Suppressor macrophage (primary cell): ENCODE measurements at regions not wholly inside any gene's neighbourhood (a gene's known extent, or its start where the extent isn't known, plus 50 kb on each side); places are given as distances from the start of the nearest gene placed in this dataset.

ENCODE experiments used
- DNase-seq, 4 experiments: peaks; one replicate each; pipeline ENCODE4 v3.0.0-alpha.2; 2020 to 2022

GRCh38 chr3:74506246-74506645 is 108.2 kb downstream of the CNTN3 start:
- no peak for DNase-seq

- no peak for DNase-seq
Measured at GRCh38 chr3:74501007-74501406, 113.5 kb downstream of the CNTN3 start.

DNA sequence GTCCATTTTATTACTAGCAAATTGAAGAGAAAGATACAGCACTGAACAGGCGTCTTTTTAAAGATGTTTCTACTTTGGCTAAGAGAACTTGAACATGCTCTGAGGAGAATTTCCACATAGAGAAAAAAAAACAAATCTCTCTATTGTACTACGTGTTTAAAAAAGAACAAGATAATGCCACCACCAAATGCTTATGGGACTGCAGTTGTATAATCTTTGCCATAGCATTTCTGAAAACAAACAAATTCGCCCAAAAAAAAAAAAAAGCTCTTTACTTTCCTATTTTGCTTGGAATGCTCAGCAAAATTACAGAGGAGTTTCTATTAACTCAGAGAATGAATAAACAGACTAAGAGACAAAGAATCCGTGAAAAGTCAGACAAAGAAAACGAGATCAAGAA is 114.2 kb downstream of the CNTN3 start:
- DNase-seq = no peak

GRCh38 chr3:74491874-74492273 is 122.6 kb downstream of the CNTN3 start:
- no peak for DNase-seq

DNA sequence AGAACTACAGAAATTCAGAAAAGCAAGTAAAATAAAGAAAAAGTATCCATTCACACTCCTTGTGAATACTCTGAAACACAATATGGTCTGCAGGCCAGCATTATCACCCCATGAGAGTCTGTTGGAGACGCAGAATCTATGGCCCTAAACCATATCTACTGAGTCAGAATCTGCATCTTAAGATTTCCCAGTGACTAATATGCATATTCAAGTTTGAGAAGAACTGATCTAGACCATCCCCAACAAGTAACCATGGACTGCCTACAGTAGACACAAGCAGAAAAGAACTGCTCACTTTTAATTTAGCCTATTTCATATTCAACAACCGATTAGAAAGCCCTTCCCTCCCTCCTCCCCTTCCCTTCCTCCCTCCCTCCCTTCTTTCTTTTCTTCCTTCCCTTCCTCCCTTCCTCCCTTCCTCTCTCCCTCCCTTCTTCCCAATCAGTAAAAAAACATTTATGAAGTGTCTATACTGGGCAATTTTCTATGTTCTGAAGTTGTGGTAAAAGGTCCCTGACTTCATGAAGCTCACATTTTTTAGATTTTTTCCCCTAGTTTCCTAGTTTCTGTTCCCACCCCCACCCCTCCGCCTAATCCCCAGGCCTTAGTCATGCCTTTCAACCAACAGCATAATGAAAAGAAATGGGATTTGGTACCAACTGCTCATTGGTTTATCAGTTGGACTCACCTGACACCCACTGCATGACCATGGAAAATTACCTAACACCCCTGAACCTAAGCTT is 125.2 kb downstream of the CNTN3 start:
- no peak for DNase-seq

GRCh38 chr3:74479915-74480314 is 134.5 kb downstream of the CNTN3 start:
- DNase-seq = no peak

DNA sequence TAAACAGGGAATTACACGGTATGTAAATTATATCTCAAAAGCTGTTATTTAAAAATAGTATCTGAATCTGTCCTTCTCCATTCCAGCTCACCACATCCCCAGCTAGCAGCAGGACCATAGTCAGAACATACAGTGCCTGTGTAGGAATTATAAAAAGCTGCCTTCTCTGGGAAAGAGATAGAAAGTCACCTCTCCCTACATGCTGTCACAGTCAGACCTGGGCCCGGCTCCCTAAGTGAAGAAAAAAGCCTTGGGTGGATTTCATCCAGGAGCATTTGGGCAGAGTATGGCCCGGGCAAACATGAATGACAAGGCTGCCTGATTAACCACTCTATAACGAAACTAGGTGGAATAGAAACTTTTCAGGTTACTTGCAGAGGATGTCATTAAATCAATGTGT is 144.1 kb downstream of the CNTN3 start:
- no peak for DNase-seq

DNA sequence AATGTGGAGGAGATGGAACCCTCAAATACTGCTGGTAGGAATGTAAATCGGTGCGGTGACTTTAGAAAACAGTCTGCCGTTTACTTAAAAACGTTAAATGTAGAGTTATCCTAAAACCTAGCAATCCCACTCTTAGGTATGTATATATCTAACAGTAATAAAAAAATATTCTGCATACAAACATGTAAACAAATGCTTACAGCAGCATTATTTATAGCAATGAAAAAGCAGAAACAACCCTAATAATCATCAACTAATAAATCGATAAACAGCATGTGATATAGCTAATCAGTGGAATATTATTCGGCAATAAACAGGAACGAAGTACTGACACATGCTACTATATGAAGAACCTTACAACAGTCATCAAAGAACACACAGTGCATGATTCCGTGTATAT is 144.7 kb downstream of the CNTN3 start:
- no peak for DNase-seq

DNA sequence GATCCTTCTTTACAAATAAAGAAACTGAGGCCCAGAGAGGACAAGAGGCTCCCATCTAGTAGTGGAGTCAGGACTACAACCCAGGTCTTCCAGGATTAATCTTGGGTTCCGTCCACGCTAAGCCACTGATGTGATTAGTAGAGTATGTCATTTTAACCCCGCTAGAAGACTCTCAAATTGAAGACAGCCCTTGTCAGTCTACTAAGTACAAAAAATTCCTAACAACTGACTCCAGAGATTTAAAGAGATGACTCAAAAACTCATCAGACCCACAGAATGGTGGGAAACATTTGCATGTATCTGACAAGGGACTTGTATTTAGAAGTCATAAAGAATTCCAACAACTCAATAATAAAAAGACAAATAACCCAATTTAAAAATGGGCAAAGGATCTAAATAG is 145.3 kb downstream of the CNTN3 start:
- DNase-seq = no peak

- DNase-seq = no peak
Measured at GRCh38 chr3:74465715-74466410, 148.6 kb downstream of the CNTN3 start.

- DNase-seq = no peak
Measured at GRCh38 chr3:74463515-74463914, 150.9 kb downstream of the CNTN3 start.

DNA sequence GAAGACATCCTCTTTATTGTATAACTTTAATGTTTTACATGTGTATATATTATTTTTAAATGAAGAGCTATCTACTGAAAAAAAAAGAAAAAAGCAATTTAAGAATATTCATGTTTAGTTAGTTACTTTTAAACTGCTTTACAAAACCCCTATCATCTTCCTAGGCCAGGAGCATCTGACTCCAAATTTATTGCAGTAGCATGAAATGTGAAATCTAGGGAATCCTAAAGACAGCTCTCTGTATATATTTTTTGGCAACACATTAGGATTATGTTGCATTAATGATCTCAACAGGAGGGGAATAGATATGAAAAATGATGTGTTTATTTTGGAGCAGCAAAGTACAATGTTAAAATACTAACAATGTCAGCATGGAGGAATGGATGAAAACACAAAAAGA is 158.3 kb downstream of the CNTN3 start:
- no peak for DNase-seq

DNA sequence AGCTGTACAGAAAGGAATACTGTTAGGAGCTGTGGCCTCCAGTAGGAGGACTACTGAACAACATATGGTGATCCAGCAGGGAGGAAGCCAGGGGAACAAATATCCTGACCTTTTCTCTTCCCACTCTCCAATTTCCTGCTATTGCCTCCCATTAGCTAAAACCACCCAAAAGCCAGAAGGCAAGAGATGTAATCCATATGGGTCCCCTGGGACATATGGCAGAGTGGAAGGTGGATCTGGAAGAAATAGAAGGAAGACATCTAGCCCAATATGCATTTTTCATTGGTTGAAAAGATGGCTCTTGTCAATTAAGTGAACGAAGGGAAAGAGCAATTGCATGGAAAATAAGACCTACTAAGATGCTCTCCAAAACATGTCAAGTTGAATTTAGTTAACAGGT is 167.2 kb downstream of the CNTN3 start:
- no peak for DNase-seq

- no peak for DNase-seq
Measured at GRCh38 chr3:74445541-74445940, 168.9 kb downstream of the CNTN3 start.

- DNase-seq = no peak
Measured at GRCh38 chr3:74443102-74443501, 171.4 kb downstream of the CNTN3 start.

DNA sequence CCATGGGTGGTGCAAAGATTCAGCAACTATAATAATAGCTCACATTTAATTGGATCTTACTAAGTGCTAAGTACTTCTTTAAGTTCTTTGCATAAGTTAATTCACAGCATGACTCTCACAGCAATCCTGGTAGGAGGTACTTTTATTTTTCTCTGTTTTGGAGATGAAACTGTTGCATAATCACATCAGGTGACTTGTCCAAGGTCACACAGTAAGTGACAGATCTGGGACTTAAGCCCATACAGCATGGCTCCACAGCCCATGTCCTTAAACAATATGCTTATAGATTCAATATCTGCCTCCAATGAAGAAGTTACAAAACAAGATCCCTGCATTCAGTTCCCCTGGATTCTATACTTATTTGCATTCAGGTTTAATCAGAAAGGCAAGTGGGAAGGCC is 171.8 kb downstream of the CNTN3 start:
- DNase-seq = no peak

DNA sequence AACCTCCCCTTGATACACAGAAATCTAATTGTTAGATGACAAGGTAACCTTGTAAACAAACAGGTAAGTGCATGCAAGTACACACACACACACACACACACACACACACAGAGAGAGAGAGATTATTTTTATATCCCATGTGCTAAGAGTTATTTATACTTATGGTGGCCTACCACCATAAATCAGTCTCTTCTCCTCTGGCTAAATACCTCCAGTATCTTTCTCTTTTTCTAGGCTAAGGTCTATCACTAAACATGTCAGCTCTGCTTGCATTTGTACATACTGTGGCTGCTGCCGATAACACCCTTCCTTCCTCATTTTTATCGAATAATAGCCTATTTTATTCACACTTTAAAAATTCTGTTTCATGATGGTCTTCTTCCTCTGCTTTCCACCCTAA is 172.4 kb downstream of the CNTN3 start:
- no peak for DNase-seq

DNA sequence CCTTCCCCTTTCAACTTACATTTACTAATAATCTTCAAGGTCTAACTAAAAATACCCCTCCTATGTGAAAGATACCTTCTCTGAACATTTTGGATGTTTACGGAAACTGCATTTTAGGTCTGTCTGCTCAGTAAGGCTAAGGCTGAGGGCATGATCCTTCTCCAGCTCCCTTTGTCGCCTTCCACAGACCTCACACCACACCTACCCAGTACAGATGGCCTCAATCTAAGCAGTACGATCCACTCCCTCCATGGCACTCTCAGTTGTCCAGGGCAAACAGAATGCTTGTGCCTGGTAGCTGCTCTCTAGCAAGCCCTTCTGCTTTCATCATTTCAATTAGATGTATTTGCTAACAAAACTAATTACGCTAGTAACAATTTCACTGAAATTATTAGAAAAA is 178.3 kb downstream of the CNTN3 start:
- DNase-seq = no peak

DNA sequence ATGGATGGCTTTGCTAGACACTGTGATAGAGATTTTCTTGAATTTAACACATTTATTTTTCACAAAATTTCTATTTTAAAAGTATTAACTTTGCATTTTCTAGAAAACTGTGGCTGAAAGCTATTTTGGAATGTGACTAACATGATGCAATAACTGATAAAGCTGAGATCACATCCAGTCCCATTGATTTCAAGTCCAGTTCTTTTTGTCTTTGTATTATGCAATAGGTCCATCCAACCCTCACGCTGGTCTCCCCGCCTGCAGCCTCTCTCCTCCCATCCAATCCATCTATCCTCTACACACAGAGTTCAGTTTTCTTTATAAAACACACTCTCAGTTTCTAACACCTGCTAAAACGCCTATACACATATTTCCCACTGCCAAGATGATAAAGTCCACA is 178.8 kb downstream of the CNTN3 start:
- no peak for DNase-seq

GRCh38 chr3:74434406-74434805 is 180.1 kb downstream of the CNTN3 start:
- no peak for DNase-seq

DNA sequence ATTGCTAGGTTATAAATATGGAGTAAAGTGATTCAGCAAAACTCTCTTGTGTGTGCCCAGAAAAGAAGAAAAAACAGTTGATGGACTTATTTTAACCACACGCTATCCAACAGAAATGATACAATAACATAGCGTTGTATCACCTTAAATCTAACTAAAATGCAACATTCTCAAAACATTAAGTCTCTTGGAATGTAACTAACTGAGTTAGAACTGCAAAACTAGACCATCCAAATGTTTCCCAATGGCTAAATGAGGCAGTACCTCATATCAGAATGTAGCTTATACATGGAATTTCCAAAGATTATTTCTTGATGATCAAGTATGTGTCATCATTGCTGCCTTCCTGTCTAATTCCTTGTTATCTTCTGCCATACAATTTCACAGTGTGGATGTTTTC is 187.9 kb downstream of the CNTN3 start:
- DNase-seq = no peak

DNA sequence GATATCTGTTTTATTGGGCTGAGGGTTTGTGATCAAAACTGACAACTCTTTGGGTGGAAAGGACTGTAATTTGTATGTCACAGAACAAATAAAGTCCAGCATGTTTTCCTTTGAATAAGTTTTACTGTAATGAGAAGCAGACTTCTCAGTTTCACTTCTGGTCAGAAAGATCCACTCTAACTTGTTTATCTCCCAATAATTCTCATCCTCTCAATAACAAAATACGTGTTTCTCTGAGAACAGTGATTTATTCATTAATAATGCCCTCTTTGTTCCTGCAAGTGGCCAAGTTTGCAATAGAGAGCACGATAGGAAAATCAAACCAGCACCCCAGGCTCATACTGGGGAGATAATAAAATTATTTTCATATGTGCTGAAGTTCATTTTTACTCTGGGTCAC is 190.6 kb downstream of the CNTN3 start:
- DNase-seq = no peak

- DNase-seq = no peak
Measured at GRCh38 chr3:74420538-74421124, 193.8 kb downstream of the CNTN3 start.

DNA sequence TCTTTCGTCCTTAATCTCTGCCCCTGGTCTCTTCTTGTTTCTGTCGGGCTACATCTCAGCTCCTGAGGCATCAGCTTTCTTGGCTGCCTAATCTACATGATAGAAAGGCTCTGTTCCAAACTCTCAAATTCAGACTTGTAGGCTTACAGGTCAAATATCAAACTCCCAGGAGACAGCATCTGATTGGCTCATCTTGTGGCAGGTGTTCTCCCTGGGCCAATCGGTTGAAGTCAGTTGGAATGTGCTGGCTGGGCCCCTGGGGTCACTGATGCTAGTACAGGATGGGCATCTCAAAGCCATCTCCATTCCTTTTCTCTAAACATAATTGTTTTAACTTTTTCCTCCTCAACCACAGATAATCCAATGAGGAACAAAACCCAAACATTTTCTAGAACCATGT is 198.7 kb downstream of the CNTN3 start:
- no peak for DNase-seq
